Brain microvascular endothelial cell (primary cell): ENCODE measurements at regions not wholly inside any gene's neighbourhood (a gene's known extent, or its start where the extent isn't known, plus 50 kb on each side); places are given as distances from the start of the nearest gene placed in this dataset.

ENCODE experiments used
- DNase-seq: peaks from one replicate; pipeline ENCODE4 v3.0.0-alpha.2; 2020
- H3K27ac ChIP-seq: fragments of 250-450 bp; sonication (Bioruptor Pico); 2 replicates; pipeline ENCODE4 v1.5.1; 2020; ENCODE audit warnings: mild to moderate bottlenecking, moderate library complexity
- H3K27me3 ChIP-seq: fragments of 250-450 bp; sonication (Bioruptor Pico); replicated peaks from 2 replicates; pipeline ENCODE4 v1.5.1; 2020; ENCODE audit warnings: mild to moderate bottlenecking
- H3K36me3 ChIP-seq: fragments of 250-450 bp; sonication (Bioruptor Pico); replicated peaks from 2 replicates; pipeline ENCODE4 v1.5.1; 2020; ENCODE audit warnings: mild to moderate bottlenecking
- H3K4me3 ChIP-seq: 2 replicates; pipeline ENCODE4 v1.5.1; 2011; ENCODE audit warnings: low read depth, mild to moderate bottlenecking, control low read depth, low read length, moderate library complexity
- in situ Hi-C: cut with HindIII; loops from 2 replicates; pipeline ENCODE4 v1.10.0; 2017; ENCODE audit warnings: low sequenced_read_pairs, low pct_ligation_motif_present
- TF ChIP-seq, protein P1 (sequence below): IDR thresholded peaks from 2 replicates; pipeline ENCODE4 v1.5.1; 2011; ENCODE audit warnings: low read depth, mild to moderate bottlenecking, moderate library complexity, low read length, control low read depth, inconsistent platforms; ENCODE audit errors: missing control alignments

DNA sequence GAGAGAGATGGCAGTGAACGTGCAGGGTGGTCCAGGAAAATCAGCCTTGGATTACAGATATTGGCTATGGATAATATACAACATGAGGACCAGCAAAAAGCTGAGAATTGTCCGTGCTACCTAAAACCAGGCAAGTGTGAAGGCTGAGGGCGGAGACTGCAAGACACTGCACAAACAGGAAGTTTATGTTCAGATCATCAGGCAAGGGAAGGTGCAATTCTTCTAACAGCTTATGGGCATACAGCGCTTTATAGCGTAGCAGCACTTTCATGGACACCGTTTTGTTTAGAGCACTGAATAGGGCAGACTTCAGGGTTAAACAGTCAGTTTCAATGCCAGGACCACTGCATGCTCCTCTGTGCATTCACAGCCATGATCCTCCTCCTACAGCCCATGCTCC, 93.1 kb upstream of the TMEM45B start:
- Histone ChIP-seq H3K36me3 (no peaks in the 10 kb centered on the region), H3K27me3 (no peaks in the 10 kb centered on the region), H3K27ac (no peak overlapping the region), H3K4me3 (no peak overlapping the region)
- in situ Hi-C loops = no loop called here
- TF ChIP-seq, protein P1, sequence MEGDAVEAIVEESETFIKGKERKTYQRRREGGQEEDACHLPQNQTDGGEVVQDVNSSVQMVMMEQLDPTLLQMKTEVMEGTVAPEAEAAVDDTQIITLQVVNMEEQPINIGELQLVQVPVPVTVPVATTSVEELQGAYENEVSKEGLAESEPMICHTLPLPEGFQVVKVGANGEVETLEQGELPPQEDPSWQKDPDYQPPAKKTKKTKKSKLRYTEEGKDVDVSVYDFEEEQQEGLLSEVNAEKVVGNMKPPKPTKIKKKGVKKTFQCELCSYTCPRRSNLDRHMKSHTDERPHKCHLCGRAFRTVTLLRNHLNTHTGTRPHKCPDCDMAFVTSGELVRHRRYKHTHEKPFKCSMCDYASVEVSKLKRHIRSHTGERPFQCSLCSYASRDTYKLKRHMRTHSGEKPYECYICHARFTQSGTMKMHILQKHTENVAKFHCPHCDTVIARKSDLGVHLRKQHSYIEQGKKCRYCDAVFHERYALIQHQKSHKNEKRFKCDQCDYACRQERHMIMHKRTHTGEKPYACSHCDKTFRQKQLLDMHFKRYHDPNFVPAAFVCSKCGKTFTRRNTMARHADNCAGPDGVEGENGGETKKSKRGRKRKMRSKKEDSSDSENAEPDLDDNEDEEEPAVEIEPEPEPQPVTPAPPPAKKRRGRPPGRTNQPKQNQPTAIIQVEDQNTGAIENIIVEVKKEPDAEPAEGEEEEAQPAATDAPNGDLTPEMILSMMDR = no peak
- no peak for DNase-seq

DNA sequence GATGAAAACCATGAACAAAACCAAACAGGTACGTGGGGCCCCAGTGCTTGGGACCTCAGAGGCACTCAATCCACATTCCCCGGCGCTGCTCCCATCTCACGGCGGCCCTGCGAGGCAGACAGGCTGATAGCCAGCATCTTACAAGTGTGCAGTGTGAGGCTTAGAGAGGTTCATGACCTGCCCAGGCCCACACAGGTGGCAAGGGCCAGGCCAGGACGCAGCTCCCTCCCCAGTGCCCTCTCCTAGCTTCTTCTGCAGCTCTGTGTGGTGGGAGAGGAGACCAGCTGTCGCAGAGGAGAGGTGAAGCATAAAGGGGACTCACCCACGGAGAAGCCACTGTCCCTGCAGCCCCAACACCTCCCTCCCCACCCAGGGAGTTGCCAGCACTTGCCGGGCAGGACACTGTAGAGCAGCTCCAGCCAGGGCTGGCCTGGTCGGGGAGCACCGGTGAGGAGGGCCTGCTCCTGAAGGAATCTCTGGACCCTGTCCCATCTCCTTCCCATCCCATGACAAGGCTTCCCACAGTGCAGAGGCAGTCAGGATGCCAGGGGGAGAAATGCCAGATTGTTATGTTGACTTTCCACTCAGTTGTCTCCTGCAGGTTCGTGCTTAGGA, 92.4 kb upstream of the TMEM45B start:
- TF ChIP-seq, protein P1 = no peak
- H3K27ac ChIP-seq = no peak overlapping the region
- H3K27me3 ChIP-seq = no peaks in the 10 kb centered on the region
- no peak for DNase-seq
- no peak overlapping the region for H3K4me3 ChIP-seq
- in situ Hi-C loops = no loop called here
- H3K36me3 ChIP-seq = no peaks in the 10 kb centered on the region

DNA sequence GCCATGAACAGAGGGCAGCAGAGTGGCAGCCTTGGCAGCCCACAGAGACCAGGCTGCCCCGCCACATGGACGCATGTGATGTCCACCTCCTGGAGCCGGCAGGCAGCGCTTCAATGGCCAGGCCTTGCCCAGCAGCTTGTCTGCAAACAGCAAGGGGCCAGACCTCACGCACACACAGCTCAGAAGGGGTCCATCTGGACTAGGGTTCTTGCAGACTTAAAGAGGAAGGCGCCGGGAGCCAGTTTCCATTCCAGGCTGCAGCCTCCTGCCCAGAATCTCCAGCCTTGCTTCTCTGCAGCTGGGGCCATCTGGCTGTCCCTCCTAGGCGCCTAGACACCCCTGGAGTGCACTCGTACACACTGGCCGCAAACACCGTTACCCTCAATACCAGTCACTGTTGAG, 91.9 kb upstream of the TMEM45B start:
- in situ Hi-C loops = no loop called here
- Histone ChIP-seq H3K27me3 (no peaks in the 10 kb centered on the region), H3K27ac (no peak overlapping the region), H3K36me3 (no peaks in the 10 kb centered on the region), H3K4me3 (no peak overlapping the region)
- TF ChIP-seq, protein P1 = no peak
- DNase-seq = no peak

DNA sequence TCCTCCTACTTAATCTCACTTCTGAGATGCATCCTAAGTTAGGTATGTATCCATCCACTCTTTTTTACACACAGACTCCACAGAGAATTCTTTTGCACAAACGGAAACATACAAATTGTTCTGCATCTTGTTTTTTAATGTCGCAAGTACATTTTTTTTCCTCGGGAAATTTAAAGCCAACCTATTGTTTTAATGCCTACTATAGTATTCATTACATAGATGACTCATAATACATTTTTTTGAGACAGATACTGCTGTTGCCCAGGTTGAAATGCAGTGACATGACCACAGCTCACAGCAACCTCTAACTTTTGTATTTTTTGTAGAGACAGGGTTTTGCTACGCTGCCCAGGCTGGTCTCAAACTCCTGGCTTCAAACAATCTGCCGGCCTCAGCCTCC, 90.8 kb upstream of the TMEM45B start:
- no peaks in the 10 kb centered on the region for H3K27me3 ChIP-seq
- no peak for DNase-seq
- in situ Hi-C loops = no loop called here
- no peak overlapping the region for H3K27ac ChIP-seq
- no peaks in the 10 kb centered on the region for H3K36me3 ChIP-seq
- TF ChIP-seq, protein P1 = no peak
- no peak overlapping the region for H3K4me3 ChIP-seq

DNA sequence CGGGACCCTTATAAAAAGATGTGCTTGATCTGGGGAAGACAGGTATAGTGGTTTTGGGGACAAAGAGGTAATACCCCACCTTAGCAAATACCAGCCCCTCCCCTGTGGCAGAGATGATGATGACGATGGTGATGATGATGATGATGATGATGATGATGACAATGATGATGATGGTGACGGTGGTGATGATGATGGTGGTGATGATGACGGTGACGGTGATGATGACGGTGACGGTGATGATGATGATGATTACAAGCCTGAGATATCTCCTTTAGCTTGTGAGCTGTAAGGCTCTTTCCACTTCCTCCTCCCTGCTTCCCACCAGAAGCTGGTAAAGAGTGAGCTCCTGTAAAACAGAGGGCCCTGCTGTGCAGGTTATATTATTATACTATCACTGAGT, 89.5 kb upstream of the TMEM45B start:
- Histone ChIP-seq H3K36me3 (no peaks in the 10 kb centered on the region), H3K4me3 (no peak overlapping the region), H3K27ac (no peak overlapping the region), H3K27me3 (no peaks in the 10 kb centered on the region)
- DNase-seq = no peak
- in situ Hi-C loops = no loop called here
- TF ChIP-seq, protein P1 = no peak

DNA sequence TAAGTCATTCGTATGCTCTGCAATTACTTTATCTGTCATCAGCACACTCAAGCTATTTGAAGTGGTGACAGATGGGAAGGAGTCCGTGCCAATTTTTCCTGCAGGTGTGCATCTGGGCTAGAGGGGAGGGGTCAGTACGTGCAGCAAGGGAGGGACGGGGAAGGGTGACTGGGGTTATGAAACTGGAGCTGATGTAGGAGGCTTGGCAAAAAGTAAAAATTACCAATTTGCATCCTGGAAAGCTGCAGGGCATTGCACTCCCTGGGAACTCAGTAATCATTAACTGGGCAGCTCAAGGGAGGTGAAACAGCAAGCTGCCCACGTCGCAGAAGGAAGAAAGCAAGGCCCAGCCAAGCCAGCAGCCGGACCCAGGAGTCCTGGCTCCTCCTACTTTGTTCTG, 87.1 kb upstream of the TMEM45B start:
- H3K36me3 ChIP-seq = no peaks in the 10 kb centered on the region
- H3K27me3 ChIP-seq = no peaks in the 10 kb centered on the region
- in situ Hi-C loops = no loop called here
- TF ChIP-seq, protein P1 = no peak
- no peak overlapping the region for H3K4me3 ChIP-seq
- no peak for DNase-seq
- no peak overlapping the region for H3K27ac ChIP-seq
